ENCODE measurements at regions not wholly inside any gene's neighbourhood (a gene's known extent, or its start where the extent isn't known, plus 50 kb on each side); places are given as distances from the start of the nearest gene placed in this dataset.
"Not testable (repeated sequence)": the region's sequence is repeated elsewhere in the genome, so short reads cannot be mapped to it uniquely, and the experiment has no call there.

GRCh38 chr5:6080436-6080835 lies 297.9 kb downstream of the MED10 start:
- Histone ChIP-seq H3K36me3 (no peaks in the 10 kb centered on the region), H3K27me3 (ENCODE audit: insufficient read depth, low read depth, severe bottlenecking) (peaks cover 100% of the 10 kb centered on the region), H3K27ac (no peak overlapping the region), H3K9me3 (ENCODE audit: severe bottlenecking) (no peaks in the 10 kb centered on the region), H3K4me3 (ENCODE audit: low read depth, low read length) (no peak overlapping the region)
- TF ChIP-seq CTCF (IDR thresholded peaks at IDR 0.05; ENCODE audit: low read depth, low read length): no peak
- no peak for DNase-seq

- no peaks in the 10 kb centered on the region for H3K9me3 ChIP-seq (ENCODE audit: severe bottlenecking)
- no peak for TF ChIP-seq CTCF (IDR thresholded peaks at IDR 0.05; ENCODE audit: low read depth, low read length)
- DNase-seq: no peak
- H3K4me3 ChIP-seq (ENCODE audit: low read depth, low read length): no peak overlapping the region
- H3K36me3 ChIP-seq: no peaks in the 10 kb centered on the region
- peaks cover 100% of the 10 kb centered on the region for H3K27me3 ChIP-seq (ENCODE audit: insufficient read depth, low read depth, severe bottlenecking)
- no peak overlapping the region for H3K27ac ChIP-seq
Measured at GRCh38 chr5:6078881-6079280, 299.5 kb downstream of the MED10 start.

- no peak for DNase-seq
- H3K27me3 ChIP-seq (ENCODE audit: insufficient read depth, low read depth, severe bottlenecking): peaks cover 93% of the 10 kb centered on the region
- H3K4me3 ChIP-seq (ENCODE audit: low read depth, low read length): no peak overlapping the region
- H3K9me3 ChIP-seq (ENCODE audit: severe bottlenecking): peaks cover 6% of the 10 kb centered on the region
- no peaks in the 10 kb centered on the region for H3K36me3 ChIP-seq
- H3K27ac ChIP-seq: no peak overlapping the region
- TF ChIP-seq CTCF (IDR thresholded peaks at IDR 0.05; ENCODE audit: low read depth, low read length): no peak
Measured at GRCh38 chr5:6076341-6077239, 301.8 kb downstream of the MED10 start.

GRCh38 chr5:6072488-6072887 lies 305.9 kb downstream of the MED10 start:
- H3K27ac ChIP-seq; H3K36me3 ChIP-seq; H3K4me3 ChIP-seq (ENCODE audit: low read depth, low read length); H3K9me3 ChIP-seq (ENCODE audit: severe bottlenecking); DNase-seq: not testable (repeated sequence)
- H3K27me3 ChIP-seq (ENCODE audit: insufficient read depth, low read depth, severe bottlenecking): peaks cover 93% of the 10 kb centered on the region

- H3K9me3 ChIP-seq (ENCODE audit: severe bottlenecking): peaks cover 6% of the 10 kb centered on the region
- H3K27me3 ChIP-seq (ENCODE audit: insufficient read depth, low read depth, severe bottlenecking): peaks cover 78% of the 10 kb centered on the region
- TF ChIP-seq CTCF (IDR thresholded peaks at IDR 0.05; ENCODE audit: low read depth, low read length): no peak
- H3K36me3 ChIP-seq: no peaks in the 10 kb centered on the region
- H3K27ac ChIP-seq: no peak overlapping the region
- no peak overlapping the region for H3K4me3 ChIP-seq (ENCODE audit: low read depth, low read length)
- DNase-seq: no peak
Measured at GRCh38 chr5:6069496-6070185, 308.7 kb downstream of the MED10 start.

- Histone ChIP-seq H3K4me3 (ENCODE audit: low read depth, low read length) (no peak overlapping the region), H3K27ac (no peak overlapping the region), H3K9me3 (ENCODE audit: severe bottlenecking) (no peaks in the 10 kb centered on the region), H3K27me3 (ENCODE audit: insufficient read depth, low read depth, severe bottlenecking) (peaks cover 83% of the 10 kb centered on the region), H3K36me3 (no peaks in the 10 kb centered on the region)
- TF ChIP-seq CTCF (IDR thresholded peaks at IDR 0.05; ENCODE audit: low read depth, low read length): no peak
- DNase-seq: no peak
Measured at GRCh38 chr5:6066016-6066415, 312.3 kb downstream of the MED10 start.
